Stomach (tissue), 8 donors: ENCODE measurements at regions not wholly inside any gene's neighbourhood (a gene's known extent, or its start where the extent isn't known, plus 50 kb on each side); places are given as distances from the start of the nearest gene placed in this dataset.

Experiments
- DNase-seq, 2 donors: peaks; one replicate each; pipeline versions ENCODE4 v3.0.0 to v3.0.0-alpha.2; 2013 to 2019
- H3K27ac ChIP-seq, 5 donors: fragments of 200-600 bp in 4 of 5; sonication (generic) in 4 of 5; one replicate each; pipeline ENCODE4 v1.5.1; 2013 to 2019; ENCODE audit warnings: mild to moderate bottlenecking in 1 of 5, moderate library complexity in 1 of 5
- H3K27me3 ChIP-seq, 3 donors: fragments of 200-600 bp; sonication (generic); one replicate each; pipeline ENCODE4 v1.5.1; 2017 to 2019; ENCODE audit warnings: mixed run types in 1 of 3
- H3K36me3 ChIP-seq, 4 donors: fragments of 200-600 bp; sonication (generic); 1 replicate in 3 of 4; 2 replicates in 1 of 4; pipeline ENCODE4 v1.5.1; 2016 to 2019
- H3K4me1 ChIP-seq, 4 donors: fragments of 200-600 bp; sonication (generic); one replicate each; pipeline ENCODE4 v1.5.1; 2016 to 2019
- H3K4me3 ChIP-seq, 4 donors: fragments of 200-600 bp; sonication (generic) in 3 of 4; one replicate each; pipeline ENCODE4 v1.5.1; 2016 to 2019; ENCODE audit warnings: mild to moderate bottlenecking in 1 of 4
- H3K9me3 ChIP-seq, 4 donors: fragments of 200-600 bp; sonication (generic); one replicate each; pipeline ENCODE4 v1.5.1; 2016 to 2019
- CTCF ChIP-seq, 7 experiments: fragments of 450-650 bp in 4 of 7; fragments of 200-600 bp in 3 of 7; sonication (generic) in 3 of 7; IDR thresholded peaks; one replicate each; pipeline ENCODE4 v1.5.1; 2016 to 2019; ENCODE audit warnings: antibody characterized with exemption in 7 of 7, control low read depth in 2 of 7, mild to moderate bottlenecking in 1 of 7
- EP300 ChIP-seq: sonication (generic); formaldehyde crosslinking; IDR thresholded peaks from one replicate; pipeline ENCODE4 v1.6.1; 2017; ENCODE audit warnings: antibody characterized with exemption
- POLR2A ChIP-seq, 4 donors: fragments of 450-650 bp; IDR thresholded peaks; one replicate each; pipeline ENCODE4 v1.6.1; 2016; ENCODE audit warnings: antibody characterized with exemption in 4 of 4, control low read depth in 2 of 4, mild to moderate bottlenecking in 1 of 4, moderate library complexity in 1 of 4
- POLR2AphosphoS5 ChIP-seq, 3 donors: sonication (generic); formaldehyde crosslinking; IDR thresholded peaks; one replicate each; pipeline ENCODE4 v1.6.1; 2016; ENCODE audit warnings: antibody characterized with exemption in 3 of 3
- WGBS, 5 donors: extraction: QIAGEN DNeasy Blood & Tissue Kit in 3 of 5; methylation state at CpG; one replicate each; pipeline versions ENCODE4 v1.1.5 to v1.1.7; 2013 to 2018; 5-methylcytosine and 5-hydroxymethylcytosine counted together
- intact Hi-C: fragments of 100-400 bp; cut with DNase I; formaldehyde crosslinking; loops from one replicate; pipeline ENCODE4 v1.15.1; 2023; ENCODE audit warnings: low total_unique reads
- donor health status: healthy with polysubstance abuse.
- donor health status: Bipolar disorder and iron deficiency.
- donor health status: healthy.

- no peak for DNase-seq
- no peaks in the 10 kb centered on the region for H3K36me3 ChIP-seq
- no peak for TF ChIP-seq CTCF (IDR thresholded peaks at IDR 0.05)
- no peak for TF ChIP-seq POLR2AphosphoS5 (IDR thresholded peaks at IDR 0.05)
- no peak for TF ChIP-seq POLR2A (IDR thresholded peaks at IDR 0.05)
- no peak for TF ChIP-seq EP300
- peak overlapping the region; percentile 28 to 74 (median 35) for H3K27ac ChIP-seq
- WGBS, 5 donors: 47 to 64% (median 56%) methylated on average over 4 of the region's 4 CpGs
- intact Hi-C loops: no loop called here
- H3K27me3 ChIP-seq: no peaks in the 10 kb centered on the region
- no peaks in the 10 kb centered on the region for H3K9me3 ChIP-seq
- H3K4me3 ChIP-seq: no peak overlapping the region
- peaks cover 4 to 19% (median 14%) of the 10 kb centered on the region in 4 donors for H3K4me1 ChIP-seq
These were observed 271.0 kb upstream of the ZPLD1 start for GRCh38 chr3:102163818-102164154.

- Histone ChIP-seq H3K4me1 (peaks cover 4 to 19% (median 14%) of the 10 kb centered on the region in 4 donors), H3K9me3 (no peaks in the 10 kb centered on the region), H3K27me3 (no peaks in the 10 kb centered on the region), H3K27ac (no peak overlapping the region), H3K4me3 (no peak overlapping the region), H3K36me3 (no peaks in the 10 kb centered on the region)
- WGBS, 5 donors: 79 to 93% (median 88%) methylated on average over 1 of the region's 1 CpG
- intact Hi-C loops: no loop called here
- DNase-seq: no peak
- no peak for TF ChIP-seq POLR2A (IDR thresholded peaks at IDR 0.05)
- no peak for TF ChIP-seq EP300
- no peak for TF ChIP-seq CTCF (IDR thresholded peaks at IDR 0.05)
- TF ChIP-seq POLR2AphosphoS5 (IDR thresholded peaks at IDR 0.05): no peak
These were observed 269.4 kb upstream of the ZPLD1 start for GRCh38 chr3:102165367-102165766.

DNA sequence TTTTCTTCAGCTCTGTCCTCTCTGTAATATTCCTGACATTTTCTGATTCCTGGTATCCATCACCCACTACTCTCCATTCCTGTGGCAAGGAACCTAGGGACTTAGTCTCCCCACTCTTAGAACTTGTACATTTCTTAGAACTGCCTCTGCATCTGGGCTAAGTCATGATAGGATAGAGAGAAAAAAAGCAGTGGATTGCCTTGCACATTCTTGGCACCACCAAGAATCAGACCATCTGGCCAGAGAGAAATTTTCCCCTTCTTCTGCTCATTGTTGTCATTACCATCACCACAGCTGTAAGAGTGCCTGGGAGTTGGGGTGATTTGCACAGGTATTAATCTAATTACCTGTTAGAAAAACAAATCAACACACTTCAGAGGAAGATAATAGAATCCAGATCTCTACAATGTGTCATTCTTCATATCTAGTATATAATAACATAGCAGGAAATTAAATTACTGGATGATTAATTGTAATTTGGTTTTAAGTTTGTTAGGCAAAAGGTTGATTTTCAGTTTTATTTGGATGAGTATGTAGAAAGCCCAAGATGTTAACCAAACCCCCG, 264.8 kb upstream of the ZPLD1 start:
- TF ChIP-seq POLR2AphosphoS5 (IDR thresholded peaks at IDR 0.05) (no peak), CTCF (IDR thresholded peaks at IDR 0.05) (no peak), POLR2A (IDR thresholded peaks at IDR 0.05) (no peak), EP300 (no peak)
- H3K4me1 ChIP-seq: peaks cover 0 to 14% (median 4%) of the 10 kb centered on the region in 4 donors
- no peak for DNase-seq
- 74 to 100% (median 95%) methylated on average over 1 of the region's 1 CpG for WGBS, 5 donors
- intact Hi-C loops: no loop called here
- H3K36me3 ChIP-seq: no peaks in the 10 kb centered on the region
- no peaks in the 10 kb centered on the region for H3K27me3 ChIP-seq
- H3K27ac ChIP-seq: no peak overlapping the region
- no peaks in the 10 kb centered on the region for H3K9me3 ChIP-seq
- H3K4me3 ChIP-seq: no peak overlapping the region

- H3K9me3 ChIP-seq: no peaks in the 10 kb centered on the region
- H3K4me3 ChIP-seq: no peak overlapping the region
- H3K27me3 ChIP-seq: no peaks in the 10 kb centered on the region
- 66 to 80% (median 70%) methylated on average over 2 of the region's 2 CpGs for WGBS, 5 donors
- no peaks in the 10 kb centered on the region for H3K36me3 ChIP-seq
- no peak for TF ChIP-seq POLR2A (IDR thresholded peaks at IDR 0.05)
- no peak for TF ChIP-seq POLR2AphosphoS5 (IDR thresholded peaks at IDR 0.05)
- TF ChIP-seq CTCF (IDR thresholded peaks at IDR 0.05): no peak
- no peak for TF ChIP-seq EP300
- no peak overlapping the region for H3K27ac ChIP-seq
- intact Hi-C loops: no loop called here
- no peak for DNase-seq
- H3K4me1 ChIP-seq: peaks cover 0 to 16% (median 5%) of the 10 kb centered on the region in 4 donors
These were observed 264.3 kb upstream of the ZPLD1 start for GRCh38 chr3:102170545-102170944.
